Astrocyte (in vitro differentiated cells and primary cell): ENCODE measurements at regions not wholly inside any gene's neighbourhood (a gene's known extent, or its start where the extent isn't known, plus 50 kb on each side); places are given as distances from the start of the nearest gene placed in this dataset.

Experiments
- EZH2 ChIP-seq: IDR thresholded peaks from 2 replicates; pipeline ENCODE4 v1.6.1; 2012; ENCODE audit warnings: mild to moderate bottlenecking, low read length, inconsistent platforms; ENCODE audit not compliant: insufficient read depth
- TF ChIP-seq, protein P1 (sequence below): IDR thresholded peaks from 2 replicates; pipeline ENCODE4 v1.5.1; 2011; ENCODE audit warnings: low read depth, mild to moderate bottlenecking, inconsistent platforms, low read length, moderate library complexity; ENCODE audit not compliant: insufficient read depth

DNA sequence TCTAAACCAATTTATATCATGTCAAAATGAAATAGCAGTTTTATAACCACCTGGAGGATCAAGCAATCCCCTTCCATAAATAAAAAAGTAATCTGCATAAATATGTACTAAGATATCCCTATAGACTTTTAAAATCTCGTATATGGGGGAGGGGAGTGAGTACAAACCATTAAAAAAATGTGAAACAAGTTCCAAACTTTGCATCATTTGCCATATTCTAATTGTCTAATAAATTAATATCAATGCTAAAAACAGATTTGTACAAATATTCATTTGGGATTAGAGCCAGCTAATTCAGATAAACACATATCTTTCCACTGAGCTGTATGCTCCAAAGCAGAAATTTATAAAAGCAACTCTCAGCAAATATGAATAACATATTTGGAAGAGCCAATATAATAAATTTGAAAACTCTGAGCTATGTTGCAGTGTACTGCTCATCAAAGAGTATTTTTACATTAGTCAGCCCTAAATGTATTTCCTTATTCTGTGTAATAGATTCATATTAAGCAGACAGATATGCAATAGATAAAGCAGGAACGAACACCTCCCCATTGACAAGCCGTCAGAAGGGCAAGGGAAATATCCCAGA, 970.2 kb downstream of the EFNB2 start:
- TF ChIP-seq, protein P1, sequence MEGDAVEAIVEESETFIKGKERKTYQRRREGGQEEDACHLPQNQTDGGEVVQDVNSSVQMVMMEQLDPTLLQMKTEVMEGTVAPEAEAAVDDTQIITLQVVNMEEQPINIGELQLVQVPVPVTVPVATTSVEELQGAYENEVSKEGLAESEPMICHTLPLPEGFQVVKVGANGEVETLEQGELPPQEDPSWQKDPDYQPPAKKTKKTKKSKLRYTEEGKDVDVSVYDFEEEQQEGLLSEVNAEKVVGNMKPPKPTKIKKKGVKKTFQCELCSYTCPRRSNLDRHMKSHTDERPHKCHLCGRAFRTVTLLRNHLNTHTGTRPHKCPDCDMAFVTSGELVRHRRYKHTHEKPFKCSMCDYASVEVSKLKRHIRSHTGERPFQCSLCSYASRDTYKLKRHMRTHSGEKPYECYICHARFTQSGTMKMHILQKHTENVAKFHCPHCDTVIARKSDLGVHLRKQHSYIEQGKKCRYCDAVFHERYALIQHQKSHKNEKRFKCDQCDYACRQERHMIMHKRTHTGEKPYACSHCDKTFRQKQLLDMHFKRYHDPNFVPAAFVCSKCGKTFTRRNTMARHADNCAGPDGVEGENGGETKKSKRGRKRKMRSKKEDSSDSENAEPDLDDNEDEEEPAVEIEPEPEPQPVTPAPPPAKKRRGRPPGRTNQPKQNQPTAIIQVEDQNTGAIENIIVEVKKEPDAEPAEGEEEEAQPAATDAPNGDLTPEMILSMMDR = no peak
- no peak for TF ChIP-seq EZH2
